Chondrocyte (in vitro differentiated cells): ENCODE measurements at regions not wholly inside any gene's neighbourhood (a gene's known extent, or its start where the extent isn't known, plus 50 kb on each side); places are given as distances from the start of the nearest gene placed in this dataset.

Source experiments
- DNase-seq: peaks from one replicate; pipeline ENCODE4 v3.0.0; 2021; ENCODE audit warnings: mixed read lengths, low spot score
- H3K27ac Mint-ChIP-seq: one replicate; pipeline ENCODE4 v1.8.0; 2021; ENCODE audit warnings: mild to moderate bottlenecking, moderate library complexity, mixed read lengths; ENCODE audit not compliant: unreplicated experiment
- H3K27me3 Mint-ChIP-seq: 2 replicates; pipeline ENCODE4 v1.8.0; 2021; ENCODE audit warnings: low read depth, mixed read lengths
- H3K36me3 Mint-ChIP-seq: 2 replicates; pipeline ENCODE4 v1.8.0; 2021; ENCODE audit warnings: low read depth, mixed read lengths
- H3K4me1 Mint-ChIP-seq: 2 replicates; pipeline ENCODE4 v1.8.0; 2021; ENCODE audit warnings: low read depth, mild to moderate bottlenecking, mixed read lengths
- H3K4me3 Mint-ChIP-seq: one replicate; pipeline ENCODE4 v1.8.0; 2021; ENCODE audit warnings: mild to moderate bottlenecking, moderate library complexity, mixed read lengths; ENCODE audit not compliant: unreplicated experiment
- H3K9me3 Mint-ChIP-seq: 2 replicates; pipeline ENCODE4 v1.8.0; 2021; ENCODE audit warnings: low read depth, mixed read lengths
- CTCF ChIP-seq: fragments of 200-600 bp; sonication (generic); IDR thresholded peaks from 2 replicates; pipeline ENCODE4 v1.5.0; 2021; ENCODE audit warnings: antibody characterized with exemption, mild to moderate bottlenecking, moderate library complexity

- H3K36me3 Mint-ChIP-seq, result no peaks in the 10 kb centered on the region
- H3K27ac Mint-ChIP-seq, result no peak overlapping the region
- H3K4me1 Mint-ChIP-seq, result no peaks in the 10 kb centered on the region
- no peak for DNase-seq
- H3K9me3 Mint-ChIP-seq, result no peaks in the 10 kb centered on the region
- no peak overlapping the region for H3K4me3 Mint-ChIP-seq
- peaks cover 2% of the 10 kb centered on the region for H3K27me3 Mint-ChIP-seq
- no peak for TF ChIP-seq CTCF
Measured at GRCh38 chrX:15908603-15909290, 54.1 kb upstream of the AP1S2 start.

- Mint-ChIP-seq H3K4me1 (no peaks in the 10 kb centered on the region), H3K4me3 (no peak overlapping the region), H3K27me3 (no peaks in the 10 kb centered on the region), H3K27ac (no peak overlapping the region), H3K9me3 (peaks cover 6% of the 10 kb centered on the region), H3K36me3 (no peaks in the 10 kb centered on the region)
- TF ChIP-seq CTCF, result no peak
- DNase-seq, result no peak
Measured at GRCh38 chrX:15906041-15906943, 51.7 kb upstream of the AP1S2 start.
